ENCODE measurements at regions not wholly inside any gene's neighbourhood (a gene's known extent, or its start where the extent isn't known, plus 50 kb on each side); places are given as distances from the start of the nearest gene placed in this dataset.

DNA sequence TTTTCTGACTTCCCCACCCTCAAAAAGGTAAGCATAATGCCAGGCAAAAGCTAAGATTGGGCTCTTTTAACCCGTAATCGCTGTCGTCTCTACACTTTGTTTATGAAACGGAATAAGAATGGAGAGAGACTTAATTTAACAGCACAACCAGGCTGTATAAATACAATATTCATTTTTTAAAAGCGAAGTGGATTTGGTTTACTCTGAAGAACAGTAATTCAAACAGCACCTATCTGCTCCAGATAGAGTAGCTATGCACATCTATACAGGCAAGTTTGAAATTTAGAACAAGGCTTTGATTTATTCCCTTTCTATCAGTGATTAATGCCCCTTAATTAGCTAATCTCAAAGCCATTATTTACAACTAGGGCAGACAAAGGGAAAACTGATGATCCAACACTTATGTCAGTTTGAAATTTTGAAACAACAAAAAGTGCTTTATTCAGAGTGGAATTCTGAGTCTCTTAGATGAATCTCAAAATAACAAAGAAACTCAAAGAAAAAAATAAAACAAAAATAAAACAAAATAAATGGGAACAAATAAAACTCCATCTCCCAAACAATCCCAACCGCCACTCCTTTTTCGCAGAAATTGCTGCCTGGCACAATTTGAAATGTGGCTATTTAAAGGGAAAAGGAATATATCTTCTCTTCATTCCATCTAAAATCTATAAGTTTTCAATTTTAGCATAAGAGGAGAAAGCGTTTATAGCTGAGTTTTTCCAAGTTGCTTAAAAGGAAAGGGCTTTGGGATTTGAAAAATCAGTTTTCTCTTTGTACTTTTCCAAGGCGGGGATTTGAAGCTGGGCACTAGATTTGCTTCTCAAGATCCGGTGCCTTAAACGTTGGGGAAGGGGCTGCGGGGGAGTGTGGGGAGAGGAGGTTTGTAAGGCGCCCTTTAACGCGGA lies 298.6 kb downstream of the PARP8 start:
- no peak for DNase-seq (ENCODE audit: low read depth in 2 of 2)

- DNase-seq (ENCODE audit: low read depth in 2 of 2) = no peak
These were observed 299.4 kb downstream of the PARP8 start for GRCh38 chr5:50965654-50966375.

DNA sequence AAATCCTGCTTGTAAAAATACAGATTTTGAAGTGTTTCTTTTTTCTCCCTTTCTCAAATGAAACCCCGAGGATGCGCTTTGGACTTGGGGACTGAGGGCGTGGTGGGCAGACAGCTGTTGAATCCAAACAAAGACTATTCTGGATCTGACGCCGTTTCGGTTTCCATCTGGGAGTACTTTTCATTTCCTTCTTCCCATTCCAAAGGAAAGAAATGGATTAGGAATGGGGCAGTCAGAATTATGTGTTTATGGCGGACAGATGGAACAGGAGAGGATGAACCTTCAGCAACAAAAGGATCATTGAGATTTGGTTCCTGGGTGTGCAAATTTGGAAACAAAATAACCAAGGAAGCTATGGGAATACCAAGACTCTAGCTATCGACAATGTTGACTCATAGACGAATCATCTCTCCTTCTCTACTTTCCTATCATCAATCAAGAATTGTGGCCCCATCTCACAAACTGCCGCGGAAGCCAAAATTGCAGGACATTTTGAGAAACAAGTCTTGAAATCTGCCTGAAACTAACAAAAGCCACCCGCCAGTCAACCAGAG lies 300.6 kb downstream of the PARP8 start:
- no peak for DNase-seq (ENCODE audit: low read depth in 2 of 2)

DNA sequence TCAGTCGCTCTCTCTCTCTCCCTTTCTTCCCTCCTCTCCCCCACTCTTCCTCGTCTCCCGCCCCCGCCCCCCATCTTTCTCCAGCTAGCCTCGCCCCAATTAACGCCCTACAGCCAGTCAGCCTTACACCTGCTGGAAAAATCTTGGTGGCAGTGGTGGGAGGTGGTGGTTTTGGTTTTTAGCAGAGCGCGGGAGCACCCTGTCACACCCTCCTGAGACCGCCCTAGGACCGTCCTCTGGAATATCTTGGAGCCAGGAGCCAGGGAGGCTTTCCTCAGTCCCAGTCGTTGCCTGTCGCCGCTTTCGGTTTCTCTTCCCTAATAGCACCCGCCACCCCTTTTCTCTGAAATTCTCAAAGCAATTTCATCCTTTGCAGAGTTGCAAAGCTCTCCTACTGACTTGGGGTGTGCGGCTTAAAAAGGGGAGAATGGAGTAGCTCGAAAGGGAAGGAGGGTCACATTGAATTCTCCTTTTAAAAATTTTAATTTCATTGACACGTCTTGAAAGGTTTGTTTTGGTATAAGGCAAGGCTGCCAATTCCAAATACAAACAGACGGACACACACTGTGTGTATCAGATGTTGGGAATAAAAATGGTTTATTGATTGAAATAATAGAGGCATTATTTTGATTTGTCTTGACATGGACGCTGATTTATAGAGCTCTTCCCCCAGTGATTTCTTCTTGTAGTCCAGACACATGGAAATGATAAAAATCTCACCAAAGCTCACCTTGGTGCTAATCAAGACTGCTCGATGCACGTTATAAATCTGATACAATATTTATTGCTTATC lies 301.3 kb downstream of the PARP8 start:
- no peak for DNase-seq (ENCODE audit: low read depth in 2 of 2)

- DNase-seq (ENCODE audit: low read depth in 2 of 2) = no peak
These were observed 302.1 kb downstream of the PARP8 start for GRCh38 chr5:50968356-50969149.

DNA sequence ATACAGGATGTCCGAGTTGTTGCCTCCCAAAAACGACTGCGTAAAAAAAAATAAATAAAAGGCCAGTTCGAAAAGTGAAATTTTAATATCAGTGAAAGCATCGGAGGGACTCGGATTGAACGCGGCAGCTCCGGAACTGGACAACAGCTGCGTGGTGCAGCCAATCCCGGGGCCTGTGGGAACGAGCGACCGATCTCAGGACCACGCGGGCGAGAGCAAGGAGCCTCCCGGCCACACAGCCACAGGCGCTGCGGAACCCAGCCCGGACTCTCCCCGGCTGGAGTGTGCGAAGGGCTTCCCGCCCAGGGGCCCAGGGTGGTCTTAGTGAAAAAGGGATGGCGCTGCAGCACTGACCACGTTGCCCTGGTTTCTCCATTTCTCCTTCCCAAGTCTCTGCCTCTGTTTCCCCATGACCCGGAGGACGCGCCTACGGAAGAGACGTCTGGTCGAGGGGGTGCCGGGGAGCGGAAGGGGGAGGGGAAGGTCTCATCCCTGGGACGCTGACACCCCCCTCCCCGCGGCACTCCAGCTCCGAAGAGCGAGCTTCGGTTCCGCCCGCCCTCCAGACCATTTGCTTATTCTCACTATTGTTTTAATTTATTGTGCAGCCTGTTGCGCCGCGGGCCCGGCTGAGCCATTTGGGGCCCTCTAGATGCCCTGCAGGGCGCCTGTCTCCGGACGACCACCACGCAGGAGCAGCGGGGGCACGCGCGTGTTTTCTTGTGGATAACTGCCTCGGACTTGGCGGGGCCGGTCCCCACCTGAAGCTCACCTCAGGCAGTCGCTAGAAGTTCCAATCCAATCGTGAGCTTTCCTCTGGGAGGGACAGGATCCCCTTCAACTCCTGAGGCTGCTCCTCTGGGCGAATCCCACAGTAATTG lies 303.0 kb downstream of the PARP8 start:
- no peak for DNase-seq (ENCODE audit: low read depth in 2 of 2)

DNA sequence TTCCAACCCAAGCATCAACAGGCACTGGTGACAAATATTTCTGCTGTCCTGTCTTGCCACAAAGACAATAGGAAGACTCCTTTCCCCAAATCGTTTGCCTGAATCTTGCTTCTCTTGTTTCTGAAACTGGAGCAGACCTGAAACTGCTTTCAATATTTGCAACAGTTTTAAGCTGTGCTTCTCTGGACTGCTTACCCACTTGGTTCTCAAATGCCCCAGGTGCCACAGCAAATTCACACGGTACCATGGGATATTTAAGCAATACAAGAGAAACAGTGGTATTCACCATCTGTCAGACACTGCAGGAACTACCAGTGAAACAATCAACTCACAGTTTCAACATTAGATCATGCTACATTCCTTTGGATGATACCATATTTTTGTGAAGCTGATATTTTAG lies 309.4 kb downstream of the PARP8 start:
- DNase-seq (ENCODE audit: low read depth in 2 of 2) = no peak

DNA sequence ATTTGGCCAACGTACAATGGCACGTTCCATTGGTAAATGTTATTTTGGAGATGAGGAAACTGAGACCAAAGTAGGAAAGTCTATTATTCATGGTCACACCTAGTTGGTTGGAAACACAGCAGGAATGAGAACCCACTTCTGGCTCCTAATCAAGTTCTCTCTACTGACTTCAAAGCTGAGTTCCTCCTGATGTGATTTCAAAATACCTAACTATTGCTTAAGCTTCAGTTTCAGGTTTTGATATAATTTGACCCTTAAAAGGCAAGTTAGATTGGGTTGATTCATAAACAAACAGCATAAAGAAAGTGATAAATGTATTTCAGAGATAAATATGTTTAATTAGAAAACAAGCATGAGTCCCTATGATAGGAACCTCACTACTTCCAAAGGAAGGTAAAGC lies 312.5 kb downstream of the PARP8 start:
- DNase-seq (ENCODE audit: low read depth in 2 of 2) = no peak

DNA sequence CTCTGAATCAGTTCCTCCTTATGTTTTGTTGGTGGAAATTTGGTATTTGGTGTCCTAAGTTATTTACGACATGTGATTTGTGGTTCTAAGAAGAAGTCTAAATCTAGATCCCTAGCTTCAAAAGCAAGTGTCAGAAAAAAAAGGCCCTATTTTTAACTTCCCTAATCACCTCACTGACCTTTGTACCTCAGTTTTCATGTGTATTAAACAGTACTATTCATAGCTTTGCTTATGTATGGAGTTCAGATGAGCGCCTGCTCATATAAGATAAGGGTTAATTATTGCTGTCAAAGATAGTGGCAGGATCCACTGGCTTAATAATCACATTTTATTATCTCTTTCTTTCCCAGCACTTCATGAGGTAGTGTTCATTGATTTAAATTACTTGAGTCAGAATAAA lies 318.2 kb downstream of the PARP8 start:
- DNase-seq (ENCODE audit: low read depth in 2 of 2) = no peak

DNA sequence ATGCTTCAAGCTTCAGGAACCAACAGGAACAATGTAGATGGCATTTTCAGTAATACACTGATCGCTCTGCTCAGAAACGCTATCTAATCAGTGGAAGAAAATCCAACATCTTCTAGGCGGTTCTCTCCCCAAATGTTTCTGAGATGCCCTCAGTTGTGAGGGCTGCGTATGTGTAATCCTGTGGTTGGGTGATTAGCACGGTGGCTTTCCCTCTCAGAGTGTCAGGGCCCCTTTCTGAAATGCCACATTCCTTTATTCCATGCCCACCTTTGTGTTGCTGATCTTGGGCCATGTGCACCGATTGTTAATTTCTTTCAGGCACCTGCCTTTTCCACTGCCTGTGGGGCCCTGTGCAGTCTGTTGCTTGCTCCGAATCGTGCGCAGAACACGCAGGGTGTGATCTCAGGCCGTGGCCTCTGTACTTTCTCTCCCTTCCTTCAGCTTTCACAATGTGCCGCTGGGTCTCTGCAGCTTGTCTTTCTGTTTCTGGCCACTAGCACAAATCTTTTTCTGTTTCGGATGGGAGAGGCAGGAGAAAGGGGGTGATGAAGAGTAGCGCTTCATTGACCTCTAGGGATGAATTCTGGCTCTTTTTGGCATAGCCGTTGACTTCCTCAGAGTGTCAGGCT lies 324.0 kb downstream of the PARP8 start:
- DNase-seq (ENCODE audit: low read depth in 2 of 2) = no peak

DNA sequence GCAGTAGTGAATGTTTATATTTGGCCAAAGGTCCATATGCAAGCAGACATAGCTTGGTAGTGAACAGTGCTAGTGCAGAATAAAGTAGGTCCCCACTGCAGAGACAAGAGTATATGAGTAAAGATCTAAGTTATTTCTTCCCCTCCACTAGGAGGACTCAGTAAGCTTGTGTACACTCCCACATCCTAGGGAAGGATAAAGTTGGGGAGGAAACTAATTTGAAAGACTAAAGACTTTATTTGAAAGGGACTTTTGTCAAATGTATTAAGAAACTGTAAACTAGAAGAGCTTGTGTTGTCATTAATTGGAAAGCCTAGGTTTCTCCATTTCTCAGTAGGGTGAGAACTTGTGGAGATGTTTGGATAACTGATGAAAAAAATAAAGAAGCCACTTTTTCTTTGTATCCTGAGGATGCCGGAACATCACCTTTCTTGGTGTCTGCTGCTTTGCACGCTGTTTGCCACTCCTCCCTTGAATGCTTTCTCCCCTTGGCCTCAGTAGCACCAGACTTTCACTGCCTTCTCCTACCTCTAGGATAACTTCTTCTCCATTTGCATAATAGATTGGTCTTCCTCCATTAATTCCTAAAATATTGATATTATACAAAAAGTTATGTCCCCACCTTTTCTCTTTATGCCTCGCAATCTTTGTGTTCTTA lies 329.0 kb downstream of the PARP8 start:
- DNase-seq (ENCODE audit: low read depth in 2 of 2) = no peak

DNA sequence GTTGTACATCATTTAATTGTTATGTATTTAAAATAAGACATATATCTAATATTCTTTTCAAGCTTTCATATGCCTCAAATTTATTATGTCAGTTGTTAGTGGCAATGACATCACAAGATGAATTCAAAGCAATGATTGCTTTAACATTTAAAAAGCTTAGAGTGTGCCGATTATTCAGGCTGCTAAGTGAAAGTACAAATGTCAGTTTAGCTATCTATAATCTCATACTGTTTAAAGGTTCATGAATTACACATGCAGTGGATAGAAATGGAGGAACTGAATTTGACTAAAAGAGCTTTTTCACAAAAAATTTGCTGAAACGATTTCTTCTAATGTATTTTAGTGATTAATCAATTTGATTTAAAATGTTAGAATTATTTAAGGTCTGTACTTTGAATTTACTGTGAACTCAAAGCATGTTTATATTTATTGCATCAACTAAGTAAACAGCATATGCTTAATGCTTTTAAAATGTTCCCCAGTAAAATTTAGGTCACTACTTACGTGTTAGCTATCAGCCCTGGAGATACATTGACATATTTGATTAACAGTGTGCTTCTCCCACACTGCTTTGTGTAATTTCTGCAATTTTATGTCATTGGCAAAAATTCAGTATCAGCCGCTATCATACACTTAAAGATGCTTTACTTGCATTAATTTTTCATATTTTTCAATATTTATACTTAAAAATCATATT lies 334.9 kb downstream of the PARP8 start:
- no peak for DNase-seq (ENCODE audit: low read depth in 2 of 2)

GRCh38 chr5:51002368-51002767 lies 335.9 kb downstream of the PARP8 start:
- no peak for DNase-seq (ENCODE audit: low read depth in 2 of 2)

- no peak for DNase-seq (ENCODE audit: low read depth in 2 of 2)
These were observed 346.6 kb downstream of the PARP8 start for GRCh38 chr5:51013036-51013435.

GRCh38 chr5:51018423-51018822 lies 352.0 kb downstream of the PARP8 start:
- DNase-seq (ENCODE audit: low read depth in 2 of 2) = no peak

GRCh38 chr5:51024263-51024662 lies 357.8 kb downstream of the PARP8 start:
- no peak for DNase-seq (ENCODE audit: low read depth in 2 of 2)

DNA sequence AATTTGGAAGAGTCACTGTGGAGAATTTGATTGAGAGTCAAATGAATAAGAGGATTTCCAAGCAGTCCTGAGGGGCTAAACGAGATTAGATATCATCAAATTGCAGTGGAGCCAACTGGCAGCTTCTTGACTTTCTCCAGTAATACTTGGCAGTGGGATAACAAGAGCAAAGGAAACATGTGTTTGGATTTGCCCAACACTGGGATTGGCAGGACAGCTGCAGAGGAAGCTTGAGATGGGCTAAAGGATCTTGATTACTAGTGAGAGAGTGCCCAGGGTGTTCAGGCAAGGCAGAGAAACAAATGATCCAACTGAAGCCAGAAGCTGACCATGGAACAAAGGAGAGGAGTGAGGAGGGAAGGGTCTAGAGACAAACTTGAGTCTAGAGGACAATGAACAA lies 356.0 kb upstream of the ISL1 start:
- DNase-seq (ENCODE audit: low read depth in 2 of 2) = no peak

GRCh38 chr5:51028394-51028793 lies 354.9 kb upstream of the ISL1 start:
- no peak for DNase-seq (ENCODE audit: low read depth in 2 of 2)

DNA sequence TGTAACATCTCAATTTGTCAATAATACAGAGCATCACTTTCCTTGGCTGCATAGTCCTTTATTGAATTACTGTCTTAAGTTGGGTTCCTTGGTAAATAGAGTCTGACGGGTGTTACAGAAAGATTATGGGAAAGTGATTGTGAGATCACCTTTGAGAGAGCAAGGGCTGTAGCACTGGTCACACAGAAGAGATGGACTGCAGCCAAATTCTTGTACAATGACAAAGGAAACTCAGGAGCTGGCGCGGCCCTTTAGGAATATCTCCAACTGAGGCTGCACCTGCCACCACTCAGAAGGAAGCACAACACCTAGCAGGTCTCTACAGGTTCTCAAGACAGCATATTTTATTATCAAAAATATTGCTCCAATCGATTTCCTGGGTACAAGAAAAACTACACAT lies 350.0 kb upstream of the ISL1 start:
- no peak for DNase-seq (ENCODE audit: low read depth in 2 of 2)
